ENCODE measurements at regions not wholly inside any gene's neighbourhood (a gene's known extent, or its start where the extent isn't known, plus 50 kb on each side); places are given as distances from the start of the nearest gene placed in this dataset.

GRCh38 chr5:165786073-165786472 lies 2280.7 kb downstream of the MAT2B start (continued):
- TF ChIP-seq ZIK1 (CRISPR knock-in tag; IDR thresholded peaks at IDR 0.05; ENCODE audit: borderline replicate concordance, low read depth) (no peak), SRSF4 (IDR thresholded peaks at IDR 0.05; ENCODE audit: low read depth, low read length, poor library complexity, severe bottlenecking) (no peak), CHD4 (IDR thresholded peaks at IDR 0.05; ENCODE audit: borderline replicate concordance, low read length) (no peak), TERF1 (CRISPR knock-in tag; IDR thresholded peaks at IDR 0.05) (no peak), ZFX (CRISPR knock-in tag; IDR thresholded peaks at IDR 0.05; ENCODE audit: low read depth) (no peak), CBX2 (IDR thresholded peaks at IDR 0.05; ENCODE audit: low read depth, low read length) (no peak), CBX2 (CRISPR knock-in tag; IDR thresholded peaks at IDR 0.05; ENCODE audit: low read depth) (no peak), DNMT3B (CRISPR knock-in tag; conservative IDR thresholded peaks at IDR 0.05) (no peak)

- WGBS (ENCODE audit: low lambda C conversion rate) = 0% methylated on average over 1 of the region's 1 CpG
- no peak overlapping the region for H3K9ac ChIP-seq (ENCODE audit: insufficient read depth, low read depth, low read length)
- no peaks in the 10 kb centered on the region for H3K4me1 ChIP-seq (ENCODE audit: insufficient read depth, low read length)
- no peak for DNase-seq (ENCODE audit: low spot score)
- intact Hi-C loops (cut with micrococcal nuclease; ENCODE audit: unreplicated experiment) = no loop called here
- TF ChIP-seq CENPX (CRISPR knock-in tag; IDR thresholded peaks at IDR 0.05) = no peak
- TF ChIP-seq ZNF362 (CRISPR knock-in tag; IDR thresholded peaks at IDR 0.05; ENCODE audit: borderline replicate concordance) = no peak
- TF ChIP-seq ZNF468 (CRISPR knock-in tag; IDR thresholded peaks at IDR 0.05) = no peak
- ChIA-PET CTCF (ENCODE audit: low intra/inter-chr PET ratio, low total read pairs) (no interaction called here), POLR2A (no interaction called here)
- no peaks in the 10 kb centered on the region for H3K79me2 ChIP-seq (ENCODE audit: insufficient read depth, low read length)
- no peak overlapping the region for H3K4me2 ChIP-seq (ENCODE audit: low read depth, low read length)
- no peaks in the 10 kb centered on the region for H4K20me1 ChIP-seq (ENCODE audit: insufficient read depth, low read length)
- no peaks in the 10 kb centered on the region for H3K27me3 ChIP-seq (ENCODE audit: control insufficient read depth in 1 of 2, insufficient read depth in 2 of 2, low read length in 2 of 2)
- in situ Hi-C loops (cut with HindIII; ENCODE audit: extremely low pct_ligation_motif_present, low pct_unique_long_range_greater_than_20kb) = no loop called here
- no peak overlapping the region for H3K27ac ChIP-seq (ENCODE audit: extremely low read length, insufficient read depth, low read length)
- ATAC-seq = no peak
- no peak overlapping the region for H2AFZ ChIP-seq (ENCODE audit: low read length)
- peaks cover 74% of the 10 kb centered on the region for H3K9me3 ChIP-seq (ENCODE audit: low read length)
- H3K4me3 ChIP-seq (replicated peaks in 1 of 3; ENCODE audit: insufficient read depth in 1 of 3, low read depth in 2 of 3, low read length in 3 of 3) = no peak overlapping the region
- no peaks in the 10 kb centered on the region for H3K36me3 ChIP-seq (replicated peaks in 1 of 2; ENCODE audit: control insufficient read depth in 1 of 2, insufficient read depth in 2 of 2, low read length in 2 of 2)
- no peak for FAIRE-seq
- BruUV-seq (replicated peaks) = no TSS peak
These were observed 2289.7 kb downstream of the MAT2B start for GRCh38 chr5:165795073-165795472.
